Keratinocyte (primary cell): ENCODE measurements at regions not wholly inside any gene's neighbourhood (a gene's known extent, or its start where the extent isn't known, plus 50 kb on each side); places are given as distances from the start of the nearest gene placed in this dataset.

Experiments
- DNase-seq: peaks from one replicate; pipeline ENCODE4 v3.0.0-alpha.2; 2011; ENCODE audit warnings: low read depth, missing footprints, low spot score
- FAIRE-seq: peaks from 2 replicates; lab custom pipeline; 2011; peaks lifted over from hg19 to GRCh38; lab: Jason Lieb, UNC
- H2AFZ ChIP-seq: 2 replicates; pipeline ENCODE4 v1.6.0; 2012; ENCODE audit warnings: low read length, control low read depth, inconsistent platforms; ENCODE audit not compliant: control insufficient read depth
- H3K27ac ChIP-seq: 2 replicates; pipeline ENCODE4 v1.5.1; 2011; ENCODE audit warnings: low read length; ENCODE audit not compliant: control insufficient read depth, insufficient read depth
- H3K27me3 ChIP-seq: 3 replicates; pipeline ENCODE4 v1.6.0; 2011; ENCODE audit warnings: low read length; ENCODE audit not compliant: control insufficient read depth, insufficient read depth; ENCODE audit errors: extremely low read depth
- H3K36me3 ChIP-seq, 2 experiments: 2 replicates in 1 of 2; 3 replicates in 1 of 2; pipeline ENCODE4 v1.5.1; 2011; ENCODE audit warnings: low read length in 2 of 2, mild to moderate bottlenecking in 1 of 2; ENCODE audit not compliant: control insufficient read depth in 2 of 2, insufficient read depth in 2 of 2; ENCODE audit errors: extremely low read depth in 1 of 2
- H3K4me1 ChIP-seq: 3 replicates; pipeline ENCODE4 v1.5.1; 2011; ENCODE audit warnings: low read length; ENCODE audit not compliant: control insufficient read depth, insufficient read depth; ENCODE audit errors: extremely low read depth
- H3K4me2 ChIP-seq: 3 replicates; pipeline ENCODE4 v1.6.0; 2011; ENCODE audit warnings: low read depth, low read length; ENCODE audit not compliant: control insufficient read depth, insufficient read depth; ENCODE audit errors: extremely low read depth
- H3K4me3 ChIP-seq, 3 experiments: fragments of 200-600 bp in 1 of 3; sonication (generic) in 1 of 3; 2 replicates in 2 of 3; 3 replicates in 1 of 3; pipeline ENCODE4 v1.5.1; 2011 to 2016; ENCODE audit warnings: low read length in 3 of 3, mild to moderate bottlenecking in 3 of 3, control low read depth in 2 of 3, inconsistent platforms in 1 of 3, low read depth in 1 of 3, mixed read lengths in 1 of 3, mixed run types in 1 of 3, moderate library complexity in 1 of 3; ENCODE audit not compliant: control insufficient read depth in 2 of 3, insufficient read depth in 2 of 3; ENCODE audit errors: extremely low read depth in 1 of 3
- H3K79me2 ChIP-seq: 2 replicates; pipeline ENCODE4 v1.6.0; 2012; ENCODE audit warnings: low read length; ENCODE audit not compliant: control insufficient read depth, insufficient read depth
- H3K9ac ChIP-seq: 3 replicates; pipeline ENCODE4 v1.6.0; 2011; ENCODE audit warnings: low read length; ENCODE audit not compliant: control insufficient read depth, insufficient read depth; ENCODE audit errors: extremely low read depth
- H3K9me1 ChIP-seq: 3 replicates; pipeline ENCODE4 v1.6.0; 2011; ENCODE audit warnings: low read length; ENCODE audit not compliant: control insufficient read depth, insufficient read depth; ENCODE audit errors: extremely low read depth
- H3K9me3 ChIP-seq: 2 replicates; pipeline ENCODE4 v1.5.1; 2012; ENCODE audit warnings: low read depth, low read length; ENCODE audit not compliant: control insufficient read depth
- H4K20me1 ChIP-seq: 3 replicates; pipeline ENCODE4 v1.6.0; 2011; ENCODE audit warnings: low read length; ENCODE audit not compliant: control insufficient read depth, insufficient read depth; ENCODE audit errors: extremely low read depth
- EZH2 ChIP-seq: IDR thresholded peaks from one replicate; pipeline ENCODE4 v1.6.1; 2012; ENCODE audit warnings: inconsistent platforms, mild to moderate bottlenecking, low read length, moderate library complexity
- dilution Hi-C: fragments of 300-500 bp; cut with MboI; formaldehyde crosslinking; loops from one replicate; pipeline ENCODE4 v1.7.0; 2020; ENCODE audit warnings: low sequenced_read_pairs; ENCODE audit not compliant: extremely low pct_ligation_motif_present
- TF ChIP-seq, protein P1 (sequence below), 3 experiments: IDR thresholded peaks in 1 of 3; conservative IDR thresholded peaks in 1 of 3; optimal IDR thresholded peaks in 1 of 3; 2 replicates in 2 of 3; 3 replicates in 1 of 3; pipeline versions ENCODE3 to v1.5.1; 2011; ENCODE audit warnings: low read length in 3 of 3, mild to moderate bottlenecking in 3 of 3, moderate library complexity in 2 of 3, control low read depth in 1 of 3, inconsistent platforms in 1 of 3; ENCODE audit not compliant: insufficient read depth in 2 of 3; ENCODE audit errors: extremely low read depth in 1 of 3

DNA sequence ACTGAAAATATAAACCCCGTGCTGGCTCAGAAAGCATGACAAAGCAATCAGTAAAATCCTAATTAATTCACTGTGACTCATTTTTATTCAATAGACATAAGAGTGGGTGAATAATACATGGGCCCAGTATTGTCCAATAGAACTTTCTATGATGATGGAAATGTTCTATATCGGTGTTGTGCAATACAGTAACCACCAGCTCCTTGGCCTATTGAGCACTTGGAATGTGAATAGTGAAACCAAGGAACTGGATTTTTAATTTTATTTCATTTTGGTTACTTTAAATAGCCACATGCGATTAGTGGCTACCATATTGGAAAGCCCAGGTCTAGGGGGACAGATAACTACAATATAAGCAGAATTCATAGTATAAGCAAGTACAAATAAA, 69.8 kb upstream of the PPP2R3A start:
- dilution Hi-C loops = loop anchor here (25.0 kb wide), 1 partner anchor 158 kb away; no protein-coding TSS in a partner anchor
- H3K9me1 ChIP-seq = no peaks in the 10 kb centered on the region
- H3K4me2 ChIP-seq = no peak overlapping the region
- H3K36me3 ChIP-seq = no peaks in the 10 kb centered on the region
- TF ChIP-seq EZH2 = no peak
- TF ChIP-seq, protein P1, sequence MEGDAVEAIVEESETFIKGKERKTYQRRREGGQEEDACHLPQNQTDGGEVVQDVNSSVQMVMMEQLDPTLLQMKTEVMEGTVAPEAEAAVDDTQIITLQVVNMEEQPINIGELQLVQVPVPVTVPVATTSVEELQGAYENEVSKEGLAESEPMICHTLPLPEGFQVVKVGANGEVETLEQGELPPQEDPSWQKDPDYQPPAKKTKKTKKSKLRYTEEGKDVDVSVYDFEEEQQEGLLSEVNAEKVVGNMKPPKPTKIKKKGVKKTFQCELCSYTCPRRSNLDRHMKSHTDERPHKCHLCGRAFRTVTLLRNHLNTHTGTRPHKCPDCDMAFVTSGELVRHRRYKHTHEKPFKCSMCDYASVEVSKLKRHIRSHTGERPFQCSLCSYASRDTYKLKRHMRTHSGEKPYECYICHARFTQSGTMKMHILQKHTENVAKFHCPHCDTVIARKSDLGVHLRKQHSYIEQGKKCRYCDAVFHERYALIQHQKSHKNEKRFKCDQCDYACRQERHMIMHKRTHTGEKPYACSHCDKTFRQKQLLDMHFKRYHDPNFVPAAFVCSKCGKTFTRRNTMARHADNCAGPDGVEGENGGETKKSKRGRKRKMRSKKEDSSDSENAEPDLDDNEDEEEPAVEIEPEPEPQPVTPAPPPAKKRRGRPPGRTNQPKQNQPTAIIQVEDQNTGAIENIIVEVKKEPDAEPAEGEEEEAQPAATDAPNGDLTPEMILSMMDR (optimal IDR thresholded peaks at IDR 0.05 in 1 of 3, IDR thresholded peaks at IDR 0.05 in 1 of 3, conservative IDR thresholded peaks at IDR 0.05 in 1 of 3; ENCODE audit: extremely low read depth in 1 of 3, insufficient read depth in 2 of 3, low read length in 3 of 3) = no peak
- no peak overlapping the region for H3K27ac ChIP-seq
- FAIRE-seq (no peak), DNase-seq (no peak)
- H3K79me2 ChIP-seq = no peaks in the 10 kb centered on the region
- H3K27me3 ChIP-seq = no peaks in the 10 kb centered on the region
- no peak overlapping the region for H2AFZ ChIP-seq
- H3K4me3 ChIP-seq = no peak overlapping the region
- no peaks in the 10 kb centered on the region for H4K20me1 ChIP-seq
- H3K4me1 ChIP-seq = peaks cover 13% of the 10 kb centered on the region
- no peaks in the 10 kb centered on the region for H3K9me3 ChIP-seq
- H3K9ac ChIP-seq = no peak overlapping the region

DNA sequence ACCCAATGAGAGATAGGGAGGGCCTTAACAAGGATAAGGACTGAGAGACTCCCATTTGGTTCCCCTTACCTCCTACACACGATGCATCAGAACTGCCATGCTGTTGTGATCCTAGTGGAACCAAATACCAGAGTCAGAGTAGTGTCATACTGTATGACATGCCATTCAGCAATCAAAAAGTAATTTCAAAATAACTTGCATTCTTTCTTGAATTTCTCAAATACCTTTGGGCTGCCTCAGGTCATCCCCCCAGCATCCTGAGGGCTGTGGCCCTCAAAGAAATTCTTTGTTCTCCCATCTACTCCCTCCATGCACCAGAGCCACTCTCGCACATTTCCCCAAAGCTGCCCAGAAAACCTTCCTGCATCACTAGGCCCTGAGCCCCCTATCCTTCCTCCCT, 68.9 kb upstream of the PPP2R3A start:
- no peak overlapping the region for H3K27ac ChIP-seq
- peaks cover 13% of the 10 kb centered on the region for H3K4me1 ChIP-seq
- dilution Hi-C loops = loop anchor here (25.0 kb wide), 1 partner anchor 159 kb away; no protein-coding TSS in a partner anchor
- no peak overlapping the region for H3K4me3 ChIP-seq
- peak; percentile 83 for FAIRE-seq
- TF ChIP-seq EZH2 = no peak
- TF ChIP-seq, protein P1 (optimal IDR thresholded peaks at IDR 0.05 in 1 of 3, IDR thresholded peaks at IDR 0.05 in 1 of 3, conservative IDR thresholded peaks at IDR 0.05 in 1 of 3; ENCODE audit: extremely low read depth in 1 of 3, insufficient read depth in 2 of 3, low read length in 3 of 3) = no peak
- H3K9me1 ChIP-seq = no peaks in the 10 kb centered on the region
- DNase-seq = peak; percentile 42
- H3K36me3 ChIP-seq = no peaks in the 10 kb centered on the region
- H3K9me3 ChIP-seq = no peaks in the 10 kb centered on the region
- peak overlapping the region; percentile 52 for H2AFZ ChIP-seq
- no peaks in the 10 kb centered on the region for H3K27me3 ChIP-seq
- H4K20me1 ChIP-seq = no peaks in the 10 kb centered on the region
- peak overlapping the region; percentile 8 for H3K4me2 ChIP-seq
- H3K9ac ChIP-seq = no peak overlapping the region
- H3K79me2 ChIP-seq = no peaks in the 10 kb centered on the region
